ENCODE measurements at regions not wholly inside any gene's neighbourhood (a gene's known extent, or its start where the extent isn't known, plus 50 kb on each side); places are given as distances from the start of the nearest gene placed in this dataset.
A peak's percentile ranks its signal among the peaks of the same experiment; 100 is the strongest.

DNA sequence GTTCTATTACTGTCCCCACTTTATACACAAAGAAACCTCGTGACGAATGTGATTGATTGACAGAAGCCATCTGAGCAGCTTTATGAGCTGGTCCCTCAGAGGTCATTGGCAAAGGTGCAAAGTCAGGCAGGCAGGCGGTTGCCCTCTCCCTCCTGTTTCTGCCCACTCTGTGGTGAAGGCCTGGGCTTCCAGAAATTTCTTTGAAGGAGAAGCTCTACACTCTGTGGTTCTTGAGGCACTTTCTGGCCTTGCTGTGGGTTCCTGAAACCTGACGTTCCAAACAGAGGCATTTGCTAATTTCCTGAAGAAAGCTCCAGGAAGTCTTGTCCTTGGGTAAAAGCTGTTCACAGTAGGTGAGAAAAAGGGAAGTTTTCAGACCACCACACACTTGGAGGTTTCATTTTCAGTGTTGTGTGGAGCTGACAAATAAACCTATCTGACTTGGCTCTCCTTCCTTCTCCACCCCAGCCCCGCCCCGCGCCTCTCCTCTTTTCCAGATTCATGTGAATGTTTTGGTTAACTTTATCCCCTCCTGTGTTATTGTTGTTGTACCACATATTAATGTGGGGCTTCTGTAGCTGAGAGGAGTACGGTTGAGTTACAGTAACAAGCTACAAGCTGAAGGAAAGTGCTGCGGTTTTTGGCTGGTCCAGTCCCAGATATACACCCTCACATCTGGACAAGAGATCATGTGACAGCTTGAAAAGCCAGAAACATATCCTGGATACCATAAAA lies 274.1 kb downstream of the CLIC5 start:
- peak; percentile 59 for DNase-seq

DNA sequence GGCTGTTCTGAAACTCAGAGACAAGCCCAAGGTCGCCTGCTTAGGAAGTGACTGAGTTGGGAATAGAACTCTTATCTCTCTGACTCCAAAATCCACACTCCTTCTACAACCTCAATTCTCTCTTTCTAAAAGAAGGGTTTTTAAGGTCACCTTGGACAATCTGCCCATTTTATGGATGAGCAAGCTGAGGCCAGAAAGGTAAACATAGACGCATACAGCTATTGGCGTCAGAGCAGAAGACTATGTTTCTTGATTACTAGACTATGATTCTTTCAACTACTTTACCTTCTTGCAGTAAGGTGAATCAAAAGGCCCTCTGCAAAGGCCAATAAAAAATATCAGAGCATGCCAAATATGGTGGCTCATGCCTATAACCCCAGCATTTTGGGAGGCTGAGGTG lies 276.6 kb downstream of the CLIC5 start:
- DNase-seq = no peak

DNA sequence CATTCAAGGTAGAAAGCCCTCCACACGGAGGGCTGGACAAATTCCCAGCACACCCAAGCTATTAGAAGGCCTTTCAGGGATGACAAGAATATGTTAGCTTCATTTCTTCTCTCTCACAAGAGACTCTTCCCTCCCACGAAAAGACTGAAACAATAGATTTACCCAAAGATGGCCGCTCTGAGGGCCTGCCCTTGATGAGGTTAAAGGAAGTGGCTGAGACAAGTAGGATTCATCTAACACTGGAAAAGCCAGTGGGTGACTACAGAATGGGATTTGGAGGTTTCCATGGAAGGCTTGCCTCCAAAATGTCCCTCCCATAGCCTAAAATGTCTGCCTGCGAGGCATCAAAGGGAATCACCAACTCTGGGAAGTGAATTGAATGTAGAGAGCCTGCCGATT lies 277.6 kb downstream of the CLIC5 start:
- no peak for DNase-seq

DNA sequence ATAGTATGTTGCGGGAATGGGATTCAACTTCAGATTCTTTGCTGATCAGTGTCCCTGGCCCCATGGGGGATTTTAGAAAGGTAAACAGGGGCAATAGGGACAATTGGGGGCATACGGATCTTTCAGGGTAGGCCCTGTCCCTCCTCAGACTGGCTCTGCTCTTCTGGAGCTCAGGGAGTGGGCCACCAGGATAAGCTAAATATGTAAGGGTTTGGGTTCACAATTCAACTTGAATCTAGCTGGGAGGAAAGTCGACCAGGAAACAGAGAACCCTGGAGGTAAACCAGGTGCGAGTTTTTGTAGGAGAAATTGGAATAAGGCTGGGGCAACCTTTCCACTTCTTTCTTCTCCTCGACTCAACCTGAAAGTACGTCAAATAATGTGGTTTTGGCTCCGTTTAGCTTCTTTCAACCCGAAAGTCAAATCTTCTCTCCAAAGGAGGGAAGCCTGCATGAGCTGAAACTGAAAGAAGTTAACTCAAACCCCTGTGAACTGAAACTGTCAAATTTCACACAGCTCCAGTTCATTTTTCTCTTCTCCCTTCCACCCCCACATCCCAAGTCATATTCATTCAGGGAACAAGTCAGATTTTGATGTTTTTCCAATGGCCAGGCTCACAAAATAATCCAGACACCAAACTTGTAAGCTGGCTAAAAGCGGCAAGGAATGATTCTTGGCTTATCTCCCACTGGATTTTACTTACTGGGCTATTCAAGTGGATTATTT lies 278.2 kb downstream of the CLIC5 start:
- DNase-seq = no peak

DNA sequence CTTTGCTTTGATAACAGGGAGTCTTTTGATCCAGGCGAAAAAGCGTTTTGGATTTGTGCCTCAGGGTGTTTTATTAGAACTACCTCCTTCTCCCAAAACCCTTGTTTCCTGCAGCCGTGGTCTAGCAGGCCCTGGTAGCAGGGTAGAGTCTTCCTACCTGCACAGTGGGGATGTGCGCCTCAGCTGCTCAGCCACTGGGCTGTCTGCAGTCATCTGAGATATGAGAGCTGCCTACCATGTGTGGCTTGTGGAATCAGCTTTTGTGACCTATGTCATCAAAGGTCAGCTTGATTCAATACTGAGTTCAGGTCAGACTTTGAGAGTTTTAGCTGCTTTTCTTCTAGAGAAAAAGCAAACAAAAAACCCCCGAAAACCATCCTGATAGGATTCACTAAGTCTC lies 279.5 kb downstream of the CLIC5 start:
- DNase-seq = no peak

DNA sequence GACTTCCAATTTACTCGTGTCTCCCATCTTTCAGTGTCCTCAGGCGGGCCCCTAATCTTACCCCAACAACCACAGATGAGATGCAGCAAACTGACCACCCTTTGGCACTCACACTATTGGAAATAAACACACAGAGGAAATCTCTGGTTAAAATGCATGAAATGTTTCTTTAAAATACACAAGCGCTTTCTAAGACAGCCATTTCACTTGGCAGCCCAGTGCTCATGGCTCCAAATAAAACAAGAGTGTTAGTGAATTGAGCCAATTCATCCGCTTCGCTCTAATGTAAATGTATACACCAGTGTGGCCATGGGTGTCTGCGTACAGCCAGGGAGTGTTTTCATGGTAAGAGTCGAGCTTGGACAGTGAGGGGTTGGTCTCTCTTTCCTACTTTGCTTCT lies 282.9 kb downstream of the CLIC5 start:
- no peak for DNase-seq

DNA sequence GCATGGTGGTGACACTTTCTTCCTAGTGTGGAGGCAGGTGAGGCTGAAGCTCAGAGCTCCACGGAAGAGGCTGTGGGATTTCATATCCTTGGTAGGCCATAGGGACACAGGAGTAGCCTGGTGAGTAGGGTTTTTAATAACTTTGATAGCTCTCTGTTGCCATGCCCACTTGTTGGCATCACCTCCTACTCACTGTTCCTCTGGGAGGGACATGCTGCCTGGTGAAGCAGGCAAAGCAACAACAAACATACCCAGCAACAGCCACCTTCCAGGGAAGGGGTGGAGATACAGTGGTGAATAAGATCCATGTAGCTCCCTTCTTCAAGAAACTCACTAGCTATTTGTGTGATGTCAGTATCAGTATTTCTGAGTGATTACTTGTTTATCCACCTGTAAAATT lies 285.4 kb downstream of the CLIC5 start:
- no peak for DNase-seq

DNA sequence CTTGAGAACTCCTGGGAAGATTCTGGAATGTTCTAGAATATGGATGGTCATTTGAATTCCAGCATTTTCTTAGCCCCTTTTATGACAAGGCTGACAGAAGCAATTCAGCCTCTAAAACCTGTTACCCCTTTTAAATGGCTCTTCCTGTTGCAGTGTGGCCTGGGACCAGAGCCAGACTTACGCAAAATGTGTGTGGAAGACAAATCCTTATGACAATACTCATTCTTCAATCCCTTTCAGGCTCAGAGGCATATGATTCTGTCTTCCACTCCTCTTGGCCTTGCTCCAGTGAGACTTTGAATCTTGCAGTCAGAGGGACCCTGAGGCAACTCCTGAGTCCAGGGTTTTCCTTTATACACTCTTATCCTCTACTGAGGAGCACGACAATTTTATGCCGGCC lies 287.0 kb downstream of the CLIC5 start:
- no peak for DNase-seq

DNA sequence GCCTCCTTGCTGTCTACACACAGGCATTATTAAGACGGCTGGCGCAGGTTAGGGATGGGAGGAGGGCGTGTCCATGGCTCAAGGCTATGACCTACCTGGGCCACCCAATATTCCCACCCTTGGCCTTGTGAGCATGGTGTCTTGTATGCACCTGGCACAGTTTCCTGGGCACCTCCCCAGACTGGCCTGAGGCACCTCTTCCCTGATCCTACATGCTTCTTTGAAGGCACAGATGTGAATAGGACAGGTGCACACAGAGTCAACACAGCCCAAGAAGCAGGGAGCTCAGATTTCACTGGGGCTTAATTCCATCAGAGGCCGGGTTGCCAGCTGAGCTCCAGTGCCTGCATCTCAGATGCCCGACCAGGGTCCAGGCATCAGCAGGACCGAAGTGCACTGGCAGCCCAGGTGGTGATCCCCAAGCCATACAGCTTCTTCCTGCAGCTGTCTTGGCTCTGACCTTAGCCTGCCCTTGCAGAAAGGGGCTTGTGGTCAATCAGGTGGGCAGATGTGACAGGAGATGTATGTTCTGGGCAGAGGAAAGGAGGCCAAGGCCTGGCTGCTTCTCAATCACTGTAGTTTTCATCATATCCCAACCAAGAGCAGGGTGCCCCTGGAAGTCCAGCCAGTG lies 287.7 kb downstream of the CLIC5 start:
- DNase-seq = no peak

DNA sequence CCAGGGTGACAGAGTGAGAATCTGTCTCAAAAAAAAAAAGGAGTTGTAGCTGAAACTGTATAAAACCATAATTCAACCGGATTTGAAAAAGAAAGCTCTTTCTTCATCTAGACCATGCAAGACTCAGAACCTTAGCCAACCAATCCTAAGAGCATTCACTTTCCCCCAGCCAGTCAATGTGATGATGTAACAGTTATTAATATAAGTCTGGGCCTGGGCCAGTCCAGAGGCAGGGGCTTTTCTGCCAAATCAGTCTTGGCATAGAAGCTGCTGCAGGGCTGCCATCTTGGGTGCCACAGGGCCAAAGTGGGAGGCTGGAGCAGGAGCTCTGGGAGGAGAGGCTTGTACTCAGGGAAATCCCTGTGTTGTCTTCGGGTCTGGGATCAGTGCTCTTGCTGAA lies 288.4 kb downstream of the CLIC5 start:
- DNase-seq = no peak

DNA sequence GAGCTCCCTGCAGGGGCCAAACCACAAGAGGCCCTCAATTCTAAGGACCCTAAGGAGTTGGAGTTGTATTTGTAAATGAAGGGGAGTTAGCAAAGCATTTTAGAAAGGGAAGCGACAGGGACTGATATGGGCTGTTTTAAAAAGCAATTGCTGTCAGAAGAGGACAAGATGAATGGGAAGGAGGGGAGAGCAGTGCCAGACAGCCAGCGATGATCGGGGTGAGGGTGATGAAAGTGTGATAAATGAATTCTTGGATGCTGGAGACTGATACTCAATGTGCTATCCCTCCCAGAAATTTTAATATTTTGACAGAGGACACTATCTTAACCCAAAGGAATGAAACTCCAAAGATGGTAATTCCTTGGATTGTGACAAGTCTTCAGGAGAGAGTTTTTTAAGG lies 289.2 kb downstream of the CLIC5 start:
- DNase-seq = no peak

DNA sequence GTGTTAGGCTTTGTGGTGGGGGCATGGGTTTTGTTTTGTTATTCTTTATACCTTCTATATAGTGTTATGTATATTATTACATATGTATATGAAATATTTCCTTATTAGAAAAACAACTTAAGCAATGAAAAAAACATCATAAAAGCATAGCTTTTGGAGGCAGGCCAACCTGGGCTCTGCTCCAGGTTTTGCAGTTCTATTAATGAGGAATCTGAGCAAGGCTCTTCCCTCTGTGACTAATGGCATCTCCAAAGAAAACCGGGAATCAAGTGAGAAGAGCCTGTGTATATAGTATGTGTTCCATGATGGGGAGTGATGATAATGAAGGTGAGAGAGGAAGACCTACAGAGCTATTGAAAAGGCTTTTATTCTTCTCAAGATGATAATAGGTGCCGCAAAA lies 291.1 kb downstream of the CLIC5 start:
- no peak for DNase-seq

DNA sequence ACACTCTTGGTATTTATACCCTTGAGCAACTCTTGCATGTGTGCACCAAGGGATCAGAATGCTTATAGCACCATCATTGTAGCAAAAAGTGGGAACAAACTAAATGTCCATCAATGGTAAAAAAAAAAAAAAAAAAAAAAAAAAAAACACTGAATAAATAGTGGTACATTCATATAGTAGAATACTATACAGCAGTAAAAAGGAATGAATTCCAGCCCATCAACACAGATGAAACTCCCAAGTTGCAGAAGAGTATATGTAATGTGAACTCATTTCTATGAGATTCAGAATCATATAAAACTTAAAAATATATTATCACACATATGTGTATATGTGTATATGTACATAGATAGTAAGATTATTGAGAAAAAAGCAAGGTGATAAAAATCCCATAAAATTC lies 291.6 kb downstream of the CLIC5 start:
- no peak for DNase-seq

DNA sequence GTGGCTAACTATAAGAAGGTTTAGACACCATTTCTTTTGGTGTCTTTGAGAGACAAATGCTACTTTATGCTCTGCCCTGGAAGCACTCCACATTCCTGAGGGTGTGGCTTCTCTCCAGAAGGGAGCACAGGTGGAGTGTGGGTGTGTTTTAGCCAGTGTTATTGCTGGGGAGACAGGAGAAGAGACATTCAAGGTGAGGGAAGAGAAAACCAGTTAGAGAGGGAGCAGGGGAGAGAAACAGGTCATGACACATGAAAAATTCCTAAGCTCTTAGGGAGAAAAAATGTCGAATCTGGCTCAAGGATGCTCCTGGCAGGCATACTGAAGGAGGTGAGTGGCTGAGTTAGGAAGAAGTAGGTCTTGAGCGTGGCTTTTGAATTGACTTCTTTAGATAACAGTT lies 292.8 kb downstream of the CLIC5 start:
- no peak for DNase-seq

DNA sequence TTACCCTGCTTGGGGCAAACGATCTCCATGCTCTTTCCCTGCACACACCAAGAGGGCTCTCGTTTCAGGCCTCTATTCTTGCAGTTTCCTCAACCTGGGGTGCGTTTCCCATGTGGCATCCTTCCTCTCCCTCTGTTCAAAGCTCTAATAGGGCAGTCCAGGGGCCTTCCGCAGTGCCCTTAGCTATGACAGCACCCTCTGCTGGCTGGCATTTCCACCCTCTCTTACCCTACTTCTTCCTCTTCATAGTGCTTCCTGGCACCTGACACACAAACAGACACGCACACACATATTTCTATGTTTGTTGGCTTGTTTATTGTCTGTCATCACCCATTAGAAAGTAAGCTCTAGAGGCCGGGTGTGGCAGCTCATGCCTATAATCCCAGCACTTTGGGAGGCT lies 294.0 kb downstream of the CLIC5 start:
- DNase-seq = no peak

DNA sequence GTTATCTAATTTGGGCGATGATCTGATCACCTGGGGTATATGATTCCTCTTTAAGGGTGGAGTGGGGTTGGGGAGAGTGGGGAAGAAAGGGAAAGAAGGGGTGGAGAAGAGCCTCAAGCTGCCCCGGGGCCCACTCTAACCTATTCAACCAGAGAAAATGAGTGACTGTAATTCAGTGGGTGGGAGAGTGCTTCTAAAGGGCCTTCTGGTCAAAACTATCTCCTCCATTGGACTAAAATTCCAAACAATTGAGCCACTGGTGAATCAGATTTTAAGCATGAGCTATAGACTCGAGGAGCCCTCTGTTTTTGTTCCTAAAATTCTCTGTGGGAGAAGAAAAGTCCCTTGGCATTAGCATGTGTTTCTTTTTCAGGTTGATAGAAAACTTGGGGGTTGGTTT lies 296.8 kb downstream of the CLIC5 start:
- no peak for DNase-seq

DNA sequence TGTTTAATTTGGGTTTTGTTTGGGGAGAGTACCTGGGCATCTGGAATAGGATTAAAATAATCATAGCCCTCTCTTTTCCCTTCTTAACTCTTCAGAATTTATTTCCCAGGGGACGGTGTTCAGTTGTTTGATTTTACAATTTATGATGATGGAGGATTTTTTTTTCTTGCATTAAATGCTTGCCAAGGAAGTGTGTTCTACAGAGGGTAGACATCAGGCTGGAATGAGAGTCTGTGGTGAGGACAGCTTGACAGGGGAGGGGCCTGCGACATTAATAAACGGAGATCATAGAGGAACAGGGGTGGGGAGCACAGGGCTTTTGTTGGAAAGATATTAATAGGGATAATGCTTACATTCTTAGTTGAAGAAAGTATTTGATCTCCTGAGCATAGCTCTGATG lies 297.5 kb downstream of the CLIC5 start:
- DNase-seq = no peak

DNA sequence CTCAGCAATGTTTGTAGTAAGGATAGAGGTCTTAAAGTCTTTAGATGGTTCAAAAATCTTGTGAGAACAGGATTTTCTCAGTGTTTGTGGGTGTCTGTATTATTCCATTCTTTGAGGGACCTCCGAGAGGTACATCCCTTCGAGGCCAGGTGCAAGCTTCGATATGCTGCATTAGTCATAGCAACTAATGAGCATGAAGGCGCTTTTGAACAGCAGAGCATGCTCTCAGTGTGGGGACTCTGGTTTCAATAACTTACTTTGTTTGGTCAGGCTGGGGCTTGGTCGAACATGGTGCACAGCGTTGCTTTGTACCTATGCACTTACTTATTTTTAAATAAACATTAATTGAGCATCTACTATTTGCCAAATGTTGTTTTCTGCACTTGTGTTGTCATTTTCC lies 297.9 kb downstream of the CLIC5 start:
- DNase-seq = no peak

DNA sequence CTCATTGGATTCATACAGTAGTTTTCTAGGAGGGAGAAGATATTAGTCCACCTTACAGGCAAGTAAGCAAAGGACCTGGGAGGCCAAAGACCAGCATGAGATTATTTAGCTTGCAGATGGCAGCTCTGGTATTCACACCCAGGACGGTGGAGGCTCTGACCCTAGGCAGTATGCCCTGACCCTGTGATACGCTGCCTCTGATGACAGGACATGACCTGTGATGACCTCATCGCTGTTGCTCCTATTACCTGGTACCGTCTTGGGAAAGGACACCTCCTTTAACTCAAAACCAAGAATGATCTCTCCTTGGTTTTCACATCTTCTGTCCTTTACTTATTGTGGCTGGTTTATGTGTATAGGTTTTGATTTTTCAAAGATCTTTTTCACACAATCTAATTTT lies 298.6 kb downstream of the CLIC5 start:
- no peak for DNase-seq

DNA sequence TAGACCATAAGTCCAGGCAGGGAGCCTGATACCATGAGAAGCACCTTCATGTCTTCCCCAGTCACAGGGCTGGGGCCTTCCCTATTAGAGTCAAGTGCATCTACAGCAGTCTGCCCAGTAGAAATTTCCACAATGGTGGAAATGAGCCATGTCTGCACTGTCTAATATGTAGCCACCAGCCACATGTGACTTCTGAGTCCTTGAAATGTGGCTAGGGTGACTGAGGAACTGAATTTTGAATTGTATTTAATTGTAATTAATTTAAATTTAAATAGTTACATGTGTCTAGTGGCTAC lies 300.2 kb downstream of the CLIC5 start:
- no peak for DNase-seq

DNA sequence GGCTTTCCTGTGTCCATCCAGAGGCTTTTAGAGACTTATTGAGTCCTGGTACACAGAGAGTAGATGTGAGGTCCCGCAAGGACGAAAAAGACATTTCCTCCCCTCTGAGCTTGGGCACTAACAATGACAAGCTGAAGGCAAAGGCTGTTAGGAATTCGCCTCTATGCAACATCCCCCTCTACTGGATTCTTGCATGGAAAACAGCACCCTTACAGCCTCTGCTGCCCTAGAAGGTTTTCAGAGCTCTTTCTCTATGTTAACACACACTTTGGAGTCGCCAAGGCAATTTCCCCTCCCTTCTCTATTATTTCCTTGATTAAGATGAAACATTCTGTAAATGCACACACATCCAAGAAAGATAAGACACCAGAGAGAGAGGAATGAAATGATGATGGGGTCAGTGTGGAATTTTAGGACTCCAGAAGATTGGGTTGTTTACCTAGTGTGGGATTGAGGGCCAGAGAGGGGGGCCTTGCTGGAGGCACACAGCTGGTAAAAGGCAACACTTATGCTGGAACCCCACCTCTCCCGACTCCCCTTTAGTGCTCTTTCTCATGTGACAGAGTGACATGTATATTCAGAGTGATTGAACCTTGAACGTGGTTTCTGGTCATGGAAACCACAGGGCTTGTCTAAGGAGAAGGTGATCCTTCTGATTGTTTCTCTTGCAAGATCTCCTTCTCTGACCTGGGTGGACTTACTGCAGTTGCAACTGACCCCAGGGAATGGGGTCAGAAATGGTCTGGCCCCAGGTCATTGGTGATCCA lies 300.7 kb downstream of the CLIC5 start:
- peak; percentile 79 for DNase-seq

DNA sequence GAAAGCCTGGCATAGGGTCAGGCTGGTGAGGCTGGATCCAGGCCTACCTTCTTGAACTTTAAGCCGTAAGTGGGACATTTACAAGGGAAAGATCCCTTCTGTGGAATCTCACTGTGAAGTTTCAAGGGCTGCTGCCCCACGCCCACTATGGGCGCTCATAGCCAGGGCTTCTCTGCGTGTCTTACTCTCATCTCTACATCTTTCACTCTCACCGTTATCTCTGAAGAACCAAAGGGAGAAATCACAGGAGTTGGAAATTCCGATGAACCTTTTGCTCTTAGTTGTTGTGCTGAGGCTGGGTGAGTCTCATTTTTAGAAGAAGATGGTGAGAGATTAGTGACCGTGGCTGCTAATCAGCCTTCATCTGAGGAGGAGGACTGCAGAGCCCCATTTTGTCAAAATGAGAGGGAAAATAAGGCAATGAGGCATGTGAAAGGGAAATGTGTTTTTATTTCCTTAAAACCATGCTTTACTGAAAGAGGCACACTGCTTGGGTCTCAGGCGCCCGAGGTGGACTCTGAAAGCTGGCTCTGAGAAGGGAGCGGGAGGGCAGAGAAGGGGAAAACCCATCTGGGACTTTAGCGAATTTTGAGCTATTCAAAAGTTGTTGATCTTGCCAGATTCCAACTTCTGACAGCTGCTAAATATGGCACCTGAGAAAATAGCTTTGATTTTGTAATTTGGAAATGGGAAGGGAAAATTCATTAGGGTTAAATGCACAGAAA lies 301.5 kb downstream of the CLIC5 start:
- no peak for DNase-seq

Measured in muscle of arm (tissue), 1 donor.